GM23338 (cell line): ENCODE measurements at regions not wholly inside any gene's neighbourhood (a gene's known extent, or its start where the extent isn't known, plus 50 kb on each side); places are given as distances from the start of the nearest gene placed in this dataset.

Experiments used
- ATAC-seq: fragments of 200-7000 bp; cut with Tn5 transposase; 3 replicates; pipeline ENCODE4 v1.9.1; 2020
- DNase-seq: peaks from one replicate; pipeline ENCODE4 v3.0.0-alpha.2; 2015; ENCODE audit warnings: low spot score
- H2AFZ ChIP-seq: fragments of 200-600 bp; sonication (generic); 2 replicates; pipeline ENCODE4 v1.8.0; 2016; ENCODE audit warnings: antibody characterized with exemption, mild to moderate bottlenecking, moderate library complexity
- H3F3A ChIP-seq: fragments of 200-600 bp; sonication (generic); replicated peaks from 2 replicates; pipeline ENCODE4 v1.8.0; 2017; ENCODE audit warnings: antibody characterized with exemption, mixed run types, low read depth
- H3K27ac ChIP-seq: fragments of 200-600 bp; sonication (generic); 2 replicates; pipeline ENCODE4 v1.6.1; 2016; ENCODE audit warnings: low read depth
- H3K27me3 ChIP-seq: fragments of 200-600 bp; sonication (generic); 2 replicates; pipeline ENCODE4 v1.8.0; 2016; ENCODE audit warnings: mild to moderate bottlenecking, mixed run types, moderate library complexity; ENCODE audit not compliant: insufficient read depth
- H3K36me3 ChIP-seq: fragments of 200-600 bp; sonication (generic); 2 replicates; pipeline ENCODE4 v1.8.0; 2016; ENCODE audit warnings: mild to moderate bottlenecking; ENCODE audit not compliant: insufficient read depth
- H3K4me1 ChIP-seq: fragments of 200-600 bp; sonication (generic); 2 replicates; pipeline ENCODE4 v1.8.0; 2016; ENCODE audit warnings: mild to moderate bottlenecking, moderate library complexity; ENCODE audit not compliant: insufficient read depth
- H3K4me2 ChIP-seq: fragments of 200-600 bp; sonication (generic); 2 replicates; pipeline ENCODE4 v1.7.1; 2017; ENCODE audit warnings: mixed run types
- H3K4me3 ChIP-seq: fragments of 200-600 bp; sonication (generic); 2 replicates; pipeline ENCODE4 v1.6.1; 2016; ENCODE audit warnings: mixed run types
- H3K79me2 ChIP-seq: fragments of 200-600 bp; sonication (generic); replicated peaks from 2 replicates; pipeline ENCODE4 v1.8.0; 2017; ENCODE audit warnings: mild to moderate bottlenecking; ENCODE audit not compliant: insufficient read depth
- H3K9me2 ChIP-seq: fragments of 200-600 bp; sonication (generic); 2 replicates; pipeline ENCODE4 v1.8.0; 2017; ENCODE audit not compliant: insufficient read depth
- H4K20me1 ChIP-seq: fragments of 200-600 bp; sonication (generic); replicated peaks from 2 replicates; pipeline ENCODE4 v1.8.0; 2017; ENCODE audit warnings: mild to moderate bottlenecking; ENCODE audit not compliant: insufficient read depth
- H3K27ac Mint-ChIP-seq: 2 replicates; pipeline ENCODE4 v1.8.0; 2020; ENCODE audit warnings: inconsistent platforms, mild to moderate bottlenecking, moderate library complexity, mixed read lengths
- H3K27me3 Mint-ChIP-seq: 3 replicates; pipeline ENCODE4 v1.8.0; 2022; ENCODE audit warnings: low read depth, mild to moderate bottlenecking, moderate library complexity, mixed read lengths, inconsistent platforms; ENCODE audit not compliant: insufficient read depth, poor library complexity
- H3K36me3 Mint-ChIP-seq: 3 replicates; pipeline ENCODE4 v1.8.0; 2021; ENCODE audit warnings: low read depth, mild to moderate bottlenecking, inconsistent platforms, moderate library complexity, mixed read lengths
- H3K4me1 Mint-ChIP-seq: 3 replicates; pipeline ENCODE4 v1.8.0; 2020; ENCODE audit warnings: mild to moderate bottlenecking, inconsistent platforms, mixed read lengths
- H3K4me3 Mint-ChIP-seq: 3 replicates; pipeline ENCODE4 v1.8.0; 2021; ENCODE audit warnings: moderate library complexity, mild to moderate bottlenecking, inconsistent platforms, mixed read lengths
- H3K9me3 Mint-ChIP-seq: 3 replicates; pipeline ENCODE4 v1.8.0; 2020; ENCODE audit warnings: moderate library complexity, mild to moderate bottlenecking, inconsistent platforms, mixed read lengths
- CREB1 ChIP-seq: fragments of 250-450 bp; sonication (Bioruptor Pico); IDR thresholded peaks from 2 replicates; pipeline ENCODE4 v1.5.0; 2020; ENCODE audit warnings: low read depth, mild to moderate bottlenecking, moderate library complexity
- EZH2 ChIP-seq: fragments of 200-600 bp; sonication (generic); IDR thresholded peaks from one replicate; pipeline ENCODE4 v1.8.0; 2017; ENCODE audit warnings: antibody characterized with exemption, mild to moderate bottlenecking, low read depth; ENCODE audit not compliant: unreplicated experiment
- EZH2phosphoT487 ChIP-seq: fragments of 200-600 bp; sonication (generic); IDR thresholded peaks from one replicate; pipeline ENCODE4 v1.8.1; 2018; ENCODE audit warnings: antibody characterized with exemption; ENCODE audit not compliant: unreplicated experiment
- JUNB ChIP-seq: IDR thresholded peaks from one replicate; pipeline ENCODE4 v1.6.1; 2016; ENCODE audit warnings: antibody characterized with exemption; ENCODE audit not compliant: unreplicated experiment
- NANOG ChIP-seq: IDR thresholded peaks from 2 replicates; pipeline ENCODE4 v1.6.1; 2016; ENCODE audit warnings: antibody characterized with exemption, borderline replicate concordance
- POLR2AphosphoS5 ChIP-seq: IDR thresholded peaks from 2 replicates; pipeline ENCODE4 v1.6.1; 2016; ENCODE audit warnings: antibody characterized with exemption, low read depth
- STAT1 ChIP-seq: IDR thresholded peaks from one replicate; pipeline ENCODE4 v1.6.1; 2016; ENCODE audit warnings: antibody characterized with exemption; ENCODE audit not compliant: unreplicated experiment
- ZNF114 ChIP-seq: fragments of 250-450 bp; sonication (Bioruptor Pico); IDR thresholded peaks from 2 replicates; pipeline ENCODE4 v1.5.0; 2020; ENCODE audit warnings: mild to moderate bottlenecking, moderate library complexity
- ZNF331 ChIP-seq: fragments of 250-450 bp; sonication (Bioruptor Pico); IDR thresholded peaks from 2 replicates; pipeline ENCODE4 v1.5.0; 2020; ENCODE audit warnings: low read depth, mild to moderate bottlenecking, moderate library complexity
- ZNF462 ChIP-seq: fragments of 250-450 bp; sonication (Bioruptor Pico); IDR thresholded peaks from 2 replicates; pipeline ENCODE4 v1.5.0; 2020; ENCODE audit warnings: mild to moderate bottlenecking, moderate library complexity
- TF ChIP-seq, protein P1 (sequence below): IDR thresholded peaks from 2 replicates; pipeline ENCODE4 v1.6.1; 2016; ENCODE audit warnings: antibody characterized with exemption
- TF ChIP-seq, protein P2 (sequence below): IDR thresholded peaks from one replicate; pipeline ENCODE4 v1.6.1; 2018; ENCODE audit warnings: antibody characterized with exemption; ENCODE audit not compliant: unreplicated experiment
- TF ChIP-seq, protein P3 (sequence below), 2 experiments: fragments of 200-600 bp in 1 of 2; sonication (generic) in 1 of 2; conservative IDR thresholded peaks; 2 replicates each; pipeline versions ENCODE4 v1.5.1 to v1.6.1; 2016 to 2017; ENCODE audit warnings: antibody characterized with exemption in 2 of 2, low read depth in 2 of 2, mild to moderate bottlenecking in 2 of 2, moderate library complexity in 1 of 2

GRCh38 chrX:16511796-16512776, 137.9 kb upstream of the S100G start:
- Histone ChIP-seq H3K4me2 (no peak overlapping the region; the same call in 1 of the 2 replicates), H3F3A (no peaks in the 10 kb centered on the region), H3K27ac (peak overlapping the region; percentile 50; the same call in 1 of the 2 replicates), H2AFZ (no peak overlapping the region), H3K36me3 (no peaks in the 10 kb centered on the region), H3K4me1 (peaks cover 17% of the 10 kb centered on the region), H3K9me2 (no peaks in the 10 kb centered on the region), H4K20me1 (no peaks in the 10 kb centered on the region), H3K79me2 (no peaks in the 10 kb centered on the region), H3K27me3 (no peaks in the 10 kb centered on the region), H3K4me3 (no peak overlapping the region)
- TF ChIP-seq EZH2phosphoT487, result no peak
- TF ChIP-seq, protein P1, sequence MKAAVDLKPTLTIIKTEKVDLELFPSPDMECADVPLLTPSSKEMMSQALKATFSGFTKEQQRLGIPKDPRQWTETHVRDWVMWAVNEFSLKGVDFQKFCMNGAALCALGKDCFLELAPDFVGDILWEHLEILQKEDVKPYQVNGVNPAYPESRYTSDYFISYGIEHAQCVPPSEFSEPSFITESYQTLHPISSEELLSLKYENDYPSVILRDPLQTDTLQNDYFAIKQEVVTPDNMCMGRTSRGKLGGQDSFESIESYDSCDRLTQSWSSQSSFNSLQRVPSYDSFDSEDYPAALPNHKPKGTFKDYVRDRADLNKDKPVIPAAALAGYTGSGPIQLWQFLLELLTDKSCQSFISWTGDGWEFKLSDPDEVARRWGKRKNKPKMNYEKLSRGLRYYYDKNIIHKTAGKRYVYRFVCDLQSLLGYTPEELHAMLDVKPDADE, result no peak
- TF ChIP-seq NANOG, result no peak
- TF ChIP-seq CREB1 (CRISPR knock-in tag), result no peak
- TF ChIP-seq POLR2AphosphoS5, result no peak
- TF ChIP-seq ZNF462 (CRISPR knock-in tag), result no peak
- no peak for TF ChIP-seq STAT1
- TF ChIP-seq JUNB, result no peak
- no peak for TF ChIP-seq EZH2
- TF ChIP-seq, protein P2, sequence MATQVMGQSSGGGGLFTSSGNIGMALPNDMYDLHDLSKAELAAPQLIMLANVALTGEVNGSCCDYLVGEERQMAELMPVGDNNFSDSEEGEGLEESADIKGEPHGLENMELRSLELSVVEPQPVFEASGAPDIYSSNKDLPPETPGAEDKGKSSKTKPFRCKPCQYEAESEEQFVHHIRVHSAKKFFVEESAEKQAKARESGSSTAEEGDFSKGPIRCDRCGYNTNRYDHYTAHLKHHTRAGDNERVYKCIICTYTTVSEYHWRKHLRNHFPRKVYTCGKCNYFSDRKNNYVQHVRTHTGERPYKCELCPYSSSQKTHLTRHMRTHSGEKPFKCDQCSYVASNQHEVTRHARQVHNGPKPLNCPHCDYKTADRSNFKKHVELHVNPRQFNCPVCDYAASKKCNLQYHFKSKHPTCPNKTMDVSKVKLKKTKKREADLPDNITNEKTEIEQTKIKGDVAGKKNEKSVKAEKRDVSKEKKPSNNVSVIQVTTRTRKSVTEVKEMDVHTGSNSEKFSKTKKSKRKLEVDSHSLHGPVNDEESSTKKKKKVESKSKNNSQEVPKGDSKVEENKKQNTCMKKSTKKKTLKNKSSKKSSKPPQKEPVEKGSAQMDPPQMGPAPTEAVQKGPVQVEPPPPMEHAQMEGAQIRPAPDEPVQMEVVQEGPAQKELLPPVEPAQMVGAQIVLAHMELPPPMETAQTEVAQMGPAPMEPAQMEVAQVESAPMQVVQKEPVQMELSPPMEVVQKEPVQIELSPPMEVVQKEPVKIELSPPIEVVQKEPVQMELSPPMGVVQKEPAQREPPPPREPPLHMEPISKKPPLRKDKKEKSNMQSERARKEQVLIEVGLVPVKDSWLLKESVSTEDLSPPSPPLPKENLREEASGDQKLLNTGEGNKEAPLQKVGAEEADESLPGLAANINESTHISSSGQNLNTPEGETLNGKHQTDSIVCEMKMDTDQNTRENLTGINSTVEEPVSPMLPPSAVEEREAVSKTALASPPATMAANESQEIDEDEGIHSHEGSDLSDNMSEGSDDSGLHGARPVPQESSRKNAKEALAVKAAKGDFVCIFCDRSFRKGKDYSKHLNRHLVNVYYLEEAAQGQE, result no peak
- TF ChIP-seq, protein P3, sequence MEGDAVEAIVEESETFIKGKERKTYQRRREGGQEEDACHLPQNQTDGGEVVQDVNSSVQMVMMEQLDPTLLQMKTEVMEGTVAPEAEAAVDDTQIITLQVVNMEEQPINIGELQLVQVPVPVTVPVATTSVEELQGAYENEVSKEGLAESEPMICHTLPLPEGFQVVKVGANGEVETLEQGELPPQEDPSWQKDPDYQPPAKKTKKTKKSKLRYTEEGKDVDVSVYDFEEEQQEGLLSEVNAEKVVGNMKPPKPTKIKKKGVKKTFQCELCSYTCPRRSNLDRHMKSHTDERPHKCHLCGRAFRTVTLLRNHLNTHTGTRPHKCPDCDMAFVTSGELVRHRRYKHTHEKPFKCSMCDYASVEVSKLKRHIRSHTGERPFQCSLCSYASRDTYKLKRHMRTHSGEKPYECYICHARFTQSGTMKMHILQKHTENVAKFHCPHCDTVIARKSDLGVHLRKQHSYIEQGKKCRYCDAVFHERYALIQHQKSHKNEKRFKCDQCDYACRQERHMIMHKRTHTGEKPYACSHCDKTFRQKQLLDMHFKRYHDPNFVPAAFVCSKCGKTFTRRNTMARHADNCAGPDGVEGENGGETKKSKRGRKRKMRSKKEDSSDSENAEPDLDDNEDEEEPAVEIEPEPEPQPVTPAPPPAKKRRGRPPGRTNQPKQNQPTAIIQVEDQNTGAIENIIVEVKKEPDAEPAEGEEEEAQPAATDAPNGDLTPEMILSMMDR (conservative IDR thresholded peaks at IDR 0.05; ENCODE audit: low read depth in 2 of 2), result no peak
- TF ChIP-seq ZNF331, result no peak
- TF ChIP-seq ZNF114 (CRISPR knock-in tag), result no peak
- Mint-ChIP-seq H3K4me1 (peaks cover 11% of the 10 kb centered on the region), H3K27ac (no peak overlapping the region), H3K4me3 (no peak overlapping the region), H3K9me3 (peaks cover 3% of the 10 kb centered on the region; the same call in 2 of the 3 replicates), H3K36me3 (peaks cover 6% of the 10 kb centered on the region; the same call in 1 of the 3 replicates), H3K27me3 (peaks cover 5% of the 10 kb centered on the region)
- peak; percentile 13 for DNase-seq
- peak; percentile 59 for ATAC-seq
